ENCODE measurements at regions not wholly inside any gene's neighbourhood (a gene's known extent, or its start where the extent isn't known, plus 50 kb on each side); places are given as distances from the start of the nearest gene placed in this dataset.

DNA sequence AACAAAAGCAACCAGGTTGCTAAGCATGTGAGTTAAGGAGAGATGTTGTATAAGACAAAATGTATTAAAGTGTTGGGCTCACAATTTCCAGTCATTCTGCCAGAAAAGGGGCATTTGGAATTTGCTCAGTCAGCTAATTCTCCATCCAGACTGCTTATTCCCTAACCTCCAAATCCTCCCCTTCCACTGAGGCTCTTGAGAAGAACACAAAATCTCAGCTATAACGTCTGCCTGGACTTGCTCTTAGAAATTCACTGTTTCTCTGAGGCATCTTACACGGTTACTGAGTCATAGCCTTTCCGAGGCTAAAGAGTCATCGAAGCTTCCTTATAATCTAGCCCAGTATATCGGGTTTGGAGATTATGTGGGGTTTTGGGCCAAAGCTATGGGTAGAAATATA, 548.2 kb upstream of the ADGRL4 start:
- no peak for TF ChIP-seq NFIC (IDR thresholded peaks at IDR 0.05)
- no peak for TF ChIP-seq TCF12 (IDR thresholded peaks at IDR 0.05; ENCODE audit: low read depth)
- no peak for TF ChIP-seq RAD21 (IDR thresholded peaks at IDR 0.05; ENCODE audit: low read depth)
- TF ChIP-seq, protein P1, sequence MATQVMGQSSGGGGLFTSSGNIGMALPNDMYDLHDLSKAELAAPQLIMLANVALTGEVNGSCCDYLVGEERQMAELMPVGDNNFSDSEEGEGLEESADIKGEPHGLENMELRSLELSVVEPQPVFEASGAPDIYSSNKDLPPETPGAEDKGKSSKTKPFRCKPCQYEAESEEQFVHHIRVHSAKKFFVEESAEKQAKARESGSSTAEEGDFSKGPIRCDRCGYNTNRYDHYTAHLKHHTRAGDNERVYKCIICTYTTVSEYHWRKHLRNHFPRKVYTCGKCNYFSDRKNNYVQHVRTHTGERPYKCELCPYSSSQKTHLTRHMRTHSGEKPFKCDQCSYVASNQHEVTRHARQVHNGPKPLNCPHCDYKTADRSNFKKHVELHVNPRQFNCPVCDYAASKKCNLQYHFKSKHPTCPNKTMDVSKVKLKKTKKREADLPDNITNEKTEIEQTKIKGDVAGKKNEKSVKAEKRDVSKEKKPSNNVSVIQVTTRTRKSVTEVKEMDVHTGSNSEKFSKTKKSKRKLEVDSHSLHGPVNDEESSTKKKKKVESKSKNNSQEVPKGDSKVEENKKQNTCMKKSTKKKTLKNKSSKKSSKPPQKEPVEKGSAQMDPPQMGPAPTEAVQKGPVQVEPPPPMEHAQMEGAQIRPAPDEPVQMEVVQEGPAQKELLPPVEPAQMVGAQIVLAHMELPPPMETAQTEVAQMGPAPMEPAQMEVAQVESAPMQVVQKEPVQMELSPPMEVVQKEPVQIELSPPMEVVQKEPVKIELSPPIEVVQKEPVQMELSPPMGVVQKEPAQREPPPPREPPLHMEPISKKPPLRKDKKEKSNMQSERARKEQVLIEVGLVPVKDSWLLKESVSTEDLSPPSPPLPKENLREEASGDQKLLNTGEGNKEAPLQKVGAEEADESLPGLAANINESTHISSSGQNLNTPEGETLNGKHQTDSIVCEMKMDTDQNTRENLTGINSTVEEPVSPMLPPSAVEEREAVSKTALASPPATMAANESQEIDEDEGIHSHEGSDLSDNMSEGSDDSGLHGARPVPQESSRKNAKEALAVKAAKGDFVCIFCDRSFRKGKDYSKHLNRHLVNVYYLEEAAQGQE (IDR thresholded peaks at IDR 0.05; ENCODE audit: low read depth), result no peak
- no peak for TF ChIP-seq EP300 (IDR thresholded peaks at IDR 0.05; ENCODE audit: borderline replicate concordance)
- TF ChIP-seq EGR1 (IDR thresholded peaks at IDR 0.05), result no peak
- TF ChIP-seq, protein P2, sequence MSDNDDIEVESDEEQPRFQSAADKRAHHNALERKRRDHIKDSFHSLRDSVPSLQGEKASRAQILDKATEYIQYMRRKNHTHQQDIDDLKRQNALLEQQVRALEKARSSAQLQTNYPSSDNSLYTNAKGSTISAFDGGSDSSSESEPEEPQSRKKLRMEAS (IDR thresholded peaks at IDR 0.05), result no peak
- no peak for TF ChIP-seq FOXM1 (IDR thresholded peaks at IDR 0.05; ENCODE audit: borderline replicate concordance, low read depth)
- no peak for TF ChIP-seq TAF1 (IDR thresholded peaks at IDR 0.05; ENCODE audit: low read depth)
- no peak for TF ChIP-seq YY1 (IDR thresholded peaks at IDR 0.05; ENCODE audit: low read depth)

DNA sequence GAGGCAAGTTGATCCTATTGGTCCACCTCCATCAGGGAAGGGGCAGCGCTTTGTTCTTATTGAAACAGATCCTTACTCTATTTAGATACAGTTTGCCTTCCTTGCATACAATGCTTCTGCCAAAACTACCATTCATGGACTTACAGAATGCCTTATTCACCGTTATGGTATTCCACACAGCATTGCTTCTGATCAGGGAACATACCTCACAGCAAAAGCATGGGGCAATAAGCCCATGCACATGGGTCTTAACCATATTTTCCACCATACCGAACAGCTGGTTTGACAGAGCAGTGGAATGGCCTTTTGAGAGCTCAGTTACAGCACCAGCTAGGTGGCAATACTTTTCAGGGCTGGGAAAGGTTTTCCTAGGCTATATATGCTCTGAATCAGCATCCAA, 544.8 kb upstream of the ADGRL4 start:
- TF ChIP-seq TAF1 (IDR thresholded peaks at IDR 0.05; ENCODE audit: low read depth) (no peak), EP300 (IDR thresholded peaks at IDR 0.05; ENCODE audit: borderline replicate concordance) (no peak), RAD21 (IDR thresholded peaks at IDR 0.05; ENCODE audit: low read depth) (no peak), TCF12 (IDR thresholded peaks at IDR 0.05; ENCODE audit: low read depth) (no peak), CEBPB (IDR thresholded peaks at IDR 0.05) (no peak), TEAD4 (IDR thresholded peaks at IDR 0.05) (no peak), ZBTB7A (IDR thresholded peaks at IDR 0.05; ENCODE audit: low read depth) (no peak)
- TF ChIP-seq, protein P2 (IDR thresholded peaks at IDR 0.05), result no peak
- TF ChIP-seq, protein P3, sequence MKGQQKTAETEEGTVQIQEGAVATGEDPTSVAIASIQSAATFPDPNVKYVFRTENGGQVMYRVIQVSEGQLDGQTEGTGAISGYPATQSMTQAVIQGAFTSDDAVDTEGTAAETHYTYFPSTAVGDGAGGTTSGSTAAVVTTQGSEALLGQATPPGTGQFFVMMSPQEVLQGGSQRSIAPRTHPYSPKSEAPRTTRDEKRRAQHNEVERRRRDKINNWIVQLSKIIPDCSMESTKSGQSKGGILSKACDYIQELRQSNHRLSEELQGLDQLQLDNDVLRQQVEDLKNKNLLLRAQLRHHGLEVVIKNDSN (IDR thresholded peaks at IDR 0.05), result no peak
- TF ChIP-seq, protein P1 (IDR thresholded peaks at IDR 0.05; ENCODE audit: low read depth), result no peak

DNA sequence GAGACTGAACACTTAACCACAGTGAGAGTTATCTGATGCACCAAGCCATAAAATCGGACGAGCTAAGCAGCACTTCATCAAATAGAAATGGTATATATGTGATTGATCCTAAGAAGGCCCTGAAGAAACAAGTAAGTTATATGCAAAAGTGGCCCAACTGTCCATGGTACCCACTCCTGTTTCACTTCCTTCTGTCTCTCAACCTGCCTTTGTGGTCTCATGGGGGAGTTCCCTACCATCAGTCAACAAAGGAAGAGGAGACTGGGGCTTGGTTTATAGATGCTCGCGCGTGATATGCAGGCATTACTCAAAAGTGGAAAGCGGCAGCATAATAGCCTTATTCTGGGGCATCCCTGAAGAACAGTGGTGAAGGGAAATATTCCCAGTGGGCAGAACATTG, 543.9 kb upstream of the ADGRL4 start:
- TF ChIP-seq, protein P2 (IDR thresholded peaks at IDR 0.05), result no peak
- TF ChIP-seq NFIC (IDR thresholded peaks at IDR 0.05), result no peak
- no peak for TF ChIP-seq EGR1 (IDR thresholded peaks at IDR 0.05)
- TF ChIP-seq ZBTB7A (IDR thresholded peaks at IDR 0.05; ENCODE audit: low read depth), result no peak
- TF ChIP-seq, protein P1 (IDR thresholded peaks at IDR 0.05; ENCODE audit: low read depth), result no peak
- no peak for TF ChIP-seq EP300 (IDR thresholded peaks at IDR 0.05; ENCODE audit: borderline replicate concordance)
- TF ChIP-seq YY1 (IDR thresholded peaks at IDR 0.05; ENCODE audit: low read depth), result no peak
- no peak for TF ChIP-seq TCF12 (IDR thresholded peaks at IDR 0.05; ENCODE audit: low read depth)
- no peak for TF ChIP-seq TEAD4 (IDR thresholded peaks at IDR 0.05)
- no peak for TF ChIP-seq CREB1 (IDR thresholded peaks at IDR 0.05; ENCODE audit: low read depth)
- TF ChIP-seq, protein P3 (IDR thresholded peaks at IDR 0.05), result no peak
- TF ChIP-seq FOXM1 (IDR thresholded peaks at IDR 0.05; ENCODE audit: borderline replicate concordance, low read depth), result no peak

DNA sequence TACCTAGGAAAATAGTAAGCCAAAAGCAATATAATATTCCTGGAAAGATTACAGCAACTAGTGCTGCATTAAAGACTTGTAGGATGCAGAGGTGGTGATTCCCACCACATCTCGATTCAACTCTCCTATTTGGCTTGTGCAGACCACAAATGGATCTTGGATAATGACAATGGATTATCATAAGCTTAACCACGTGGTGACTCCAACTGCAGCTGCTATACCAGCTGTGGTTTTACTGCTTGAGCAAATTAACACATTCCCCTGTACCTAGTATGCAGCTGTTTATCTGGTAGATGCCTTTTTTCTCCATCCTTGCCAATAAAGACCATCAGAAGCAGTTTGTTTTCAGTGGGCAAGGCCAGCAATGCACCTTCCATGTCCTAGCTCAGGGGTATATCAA, 542.7 kb upstream of the ADGRL4 start:
- no peak for TF ChIP-seq FOXM1 (IDR thresholded peaks at IDR 0.05; ENCODE audit: borderline replicate concordance, low read depth)
- no peak for TF ChIP-seq NFIC (IDR thresholded peaks at IDR 0.05)
- TF ChIP-seq ZBTB7A (IDR thresholded peaks at IDR 0.05; ENCODE audit: low read depth), result no peak
- TF ChIP-seq, protein P2 (IDR thresholded peaks at IDR 0.05), result no peak
- no peak for TF ChIP-seq TEAD4 (IDR thresholded peaks at IDR 0.05)
- no peak for TF ChIP-seq YY1 (IDR thresholded peaks at IDR 0.05; ENCODE audit: low read depth)
- TF ChIP-seq, protein P1 (IDR thresholded peaks at IDR 0.05; ENCODE audit: low read depth), result no peak
- TF ChIP-seq CEBPB (IDR thresholded peaks at IDR 0.05), result no peak
- TF ChIP-seq RAD21 (IDR thresholded peaks at IDR 0.05; ENCODE audit: low read depth), result no peak
- no peak for TF ChIP-seq TAF1 (IDR thresholded peaks at IDR 0.05; ENCODE audit: low read depth)
- no peak for TF ChIP-seq EP300 (IDR thresholded peaks at IDR 0.05; ENCODE audit: borderline replicate concordance)
- no peak for TF ChIP-seq TCF12 (IDR thresholded peaks at IDR 0.05; ENCODE audit: low read depth)
- TF ChIP-seq, protein P3 (IDR thresholded peaks at IDR 0.05), result no peak
- TF ChIP-seq CREB1 (IDR thresholded peaks at IDR 0.05; ENCODE audit: low read depth), result no peak
